HG03064 (cell line): ENCODE measurements at regions not wholly inside any gene's neighbourhood (a gene's known extent, or its start where the extent isn't known, plus 50 kb on each side); places are given as distances from the start of the nearest gene placed in this dataset.
"Not testable (repeated sequence)": the region's sequence is repeated elsewhere in the genome, so short reads cannot be mapped to it uniquely, and the experiment has no call there.

ENCODE experiments used
- ATAC-seq: cut with Tn5 transposase; IDR thresholded peaks from one replicate; pipeline ENCODE4 v1.9.1; 2021; ENCODE audit warnings: low read depth; ENCODE audit not compliant: unreplicated experiment

DNA sequence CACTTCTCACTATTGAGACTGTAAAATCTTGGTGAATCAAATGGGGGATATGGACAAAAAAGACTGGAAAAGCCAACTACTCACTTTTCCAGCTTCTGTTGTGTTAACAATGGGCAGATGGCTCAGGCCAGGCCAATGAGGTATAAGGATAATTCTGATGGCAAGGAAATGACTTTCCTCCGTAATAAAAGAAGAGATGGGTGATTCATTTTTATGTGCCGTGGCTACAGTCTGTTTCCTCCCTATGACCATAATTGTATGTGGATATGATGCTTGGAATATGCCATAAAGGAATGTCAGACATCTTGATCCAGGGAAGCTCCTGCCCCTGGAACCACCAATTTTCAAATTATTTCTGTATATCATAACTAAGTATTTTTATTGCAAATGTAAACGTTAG is 406.8 kb downstream of the CCDC85A start:
- ATAC-seq: no peak

GRCh38 chr2:56606086-56606485 is 422.3 kb downstream of the CCDC85A start:
- not testable (repeated sequence) for ATAC-seq

GRCh38 chr2:56613254-56613653 is 429.5 kb downstream of the CCDC85A start:
- no peak for ATAC-seq

DNA sequence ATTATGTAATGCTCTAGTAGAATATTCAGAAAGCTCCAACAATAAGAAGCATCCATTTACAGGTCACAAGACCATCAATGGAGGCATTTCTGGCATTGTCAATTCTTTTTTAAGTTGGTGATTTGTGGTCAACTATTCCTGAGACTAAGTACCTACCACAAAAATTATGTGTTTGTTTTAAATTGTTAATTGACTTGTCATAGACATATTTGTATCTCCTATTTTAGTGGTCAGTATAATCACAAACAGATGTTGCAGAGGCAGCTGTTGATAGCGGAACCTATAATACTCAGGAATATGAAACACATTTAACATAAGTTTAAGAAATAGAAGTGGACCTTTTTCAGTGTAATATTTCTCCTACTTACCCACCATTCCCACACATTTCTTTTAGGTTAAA is 430.1 kb downstream of the CCDC85A start:
- ATAC-seq: no peak

- no peak for ATAC-seq
Measured at GRCh38 chr2:56615760-56616159, 432.0 kb downstream of the CCDC85A start.

DNA sequence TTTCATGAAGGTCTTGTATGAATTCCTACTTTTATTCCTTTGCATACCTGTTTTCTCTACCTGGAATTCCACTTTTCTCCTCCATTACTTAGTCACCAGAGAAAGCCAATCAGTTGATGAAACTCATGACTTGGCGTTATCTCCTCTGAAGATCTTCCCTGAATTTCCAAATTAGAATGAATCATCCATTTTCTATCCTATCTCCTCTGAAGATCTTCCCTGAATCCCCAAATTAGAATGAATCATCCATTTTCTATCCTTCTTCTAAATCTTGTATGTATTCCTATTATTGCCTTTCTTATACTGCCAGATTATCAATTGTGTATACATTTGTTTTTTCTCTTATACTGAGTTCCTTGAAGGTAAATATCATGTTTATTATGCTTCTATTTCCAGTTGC is 440.4 kb downstream of the CCDC85A start:
- ATAC-seq: no peak

DNA sequence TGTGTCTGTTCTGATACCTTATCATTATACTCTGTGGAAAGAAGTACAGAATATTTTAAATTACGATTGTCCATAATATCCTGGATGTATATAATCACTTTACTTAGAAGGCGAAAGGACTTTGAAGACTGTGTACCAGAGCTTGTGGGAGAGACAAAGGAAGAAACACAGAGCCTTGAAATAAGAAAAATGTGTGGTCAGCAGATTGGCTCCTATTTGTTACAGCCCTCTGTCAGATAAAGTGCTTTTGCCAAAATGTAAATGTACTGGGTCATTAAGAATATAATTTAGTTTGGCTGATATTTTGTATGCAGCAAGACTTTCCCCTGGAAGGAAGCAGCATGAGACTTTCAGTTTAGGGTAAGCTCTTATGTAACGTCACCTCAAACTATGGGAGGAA is 443.1 kb downstream of the CCDC85A start:
- ATAC-seq: no peak

- ATAC-seq: no peak
Measured at GRCh38 chr2:56630286-56630685, 446.5 kb downstream of the CCDC85A start.

GRCh38 chr2:56647997-56648396 is 464.2 kb downstream of the CCDC85A start:
- no peak for ATAC-seq

DNA sequence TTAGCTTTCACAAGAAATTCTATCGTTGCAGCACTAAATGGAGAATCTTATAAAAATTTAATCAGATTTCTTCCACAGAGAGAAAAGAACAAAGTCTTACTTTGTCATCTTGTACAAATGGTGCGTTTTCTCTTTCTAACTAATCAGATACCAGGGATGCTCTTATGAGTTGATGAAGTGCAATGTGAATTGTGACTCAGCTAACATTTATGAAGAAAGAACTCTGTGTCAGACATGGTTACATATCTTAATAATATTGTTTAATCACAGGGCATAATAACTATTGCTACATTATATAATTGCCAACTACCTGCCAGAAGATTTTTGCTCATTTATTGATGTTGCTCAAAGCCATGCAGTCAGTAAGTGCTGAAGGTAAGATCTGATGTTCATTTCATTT is 465.0 kb downstream of the CCDC85A start:
- no peak for ATAC-seq

DNA sequence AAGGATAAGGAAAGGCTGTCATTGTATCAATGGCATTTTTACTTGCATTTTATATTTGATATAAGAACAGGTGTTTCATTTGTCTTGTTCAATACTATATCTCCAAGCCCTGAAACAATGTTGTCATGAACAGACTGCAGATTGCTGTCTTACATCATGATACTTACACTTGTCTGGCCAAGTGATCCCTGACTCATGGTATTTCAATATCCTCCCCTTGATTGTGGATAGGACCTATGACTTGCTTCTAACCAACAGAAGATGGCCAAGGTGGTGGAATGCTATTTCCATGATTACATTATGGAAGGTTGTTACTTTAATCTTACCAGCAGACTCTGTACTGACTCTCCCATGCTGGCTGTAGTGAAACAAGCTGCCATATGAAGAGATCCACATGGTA is 471.1 kb downstream of the CCDC85A start:
- ATAC-seq: no peak

- no peak for ATAC-seq
Measured at GRCh38 chr2:56656826-56657225, 473.0 kb downstream of the CCDC85A start.

DNA sequence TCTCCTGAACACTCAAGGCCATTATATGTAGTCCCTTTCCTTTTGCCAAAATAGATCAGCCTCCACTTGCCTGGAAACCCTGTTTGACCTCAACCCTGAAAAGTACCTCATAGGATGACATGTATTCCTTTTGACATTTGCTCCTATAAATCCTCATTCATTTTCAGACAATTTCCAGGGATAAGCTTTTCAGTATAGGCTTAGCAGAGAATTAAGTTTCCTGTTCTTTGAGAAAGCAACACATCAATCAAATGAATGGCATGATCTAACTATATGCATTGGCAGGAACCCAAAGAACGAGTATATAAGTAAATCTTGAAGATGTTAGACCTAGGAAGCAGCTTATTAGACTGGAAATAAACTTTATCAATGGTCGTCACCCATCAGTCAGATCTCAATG is 483.0 kb downstream of the CCDC85A start:
- ATAC-seq: no peak

- no peak for ATAC-seq
Measured at GRCh38 chr2:56671973-56672569, 488.3 kb downstream of the CCDC85A start.

- no peak for ATAC-seq
Measured at GRCh38 chr2:56674084-56674483, 490.3 kb downstream of the CCDC85A start.

DNA sequence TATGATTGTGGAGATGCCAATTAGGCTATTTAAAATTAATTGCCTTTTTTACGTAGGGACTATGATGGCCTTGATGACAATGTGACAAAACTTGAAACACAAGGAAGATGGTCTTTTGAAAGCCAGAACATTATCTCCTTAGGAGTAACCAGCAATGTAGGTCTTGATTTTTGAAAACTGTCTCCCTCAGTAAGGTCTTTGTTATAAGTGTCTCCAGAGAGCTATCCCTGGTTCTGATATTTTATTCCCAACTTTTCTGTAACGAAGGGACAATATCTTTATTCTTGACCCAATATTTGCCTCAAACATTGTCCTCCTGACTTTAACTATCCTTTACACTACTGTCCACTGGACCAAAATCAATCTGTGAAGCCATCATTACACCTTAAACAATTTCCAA is 493.2 kb downstream of the CCDC85A start:
- no peak for ATAC-seq

DNA sequence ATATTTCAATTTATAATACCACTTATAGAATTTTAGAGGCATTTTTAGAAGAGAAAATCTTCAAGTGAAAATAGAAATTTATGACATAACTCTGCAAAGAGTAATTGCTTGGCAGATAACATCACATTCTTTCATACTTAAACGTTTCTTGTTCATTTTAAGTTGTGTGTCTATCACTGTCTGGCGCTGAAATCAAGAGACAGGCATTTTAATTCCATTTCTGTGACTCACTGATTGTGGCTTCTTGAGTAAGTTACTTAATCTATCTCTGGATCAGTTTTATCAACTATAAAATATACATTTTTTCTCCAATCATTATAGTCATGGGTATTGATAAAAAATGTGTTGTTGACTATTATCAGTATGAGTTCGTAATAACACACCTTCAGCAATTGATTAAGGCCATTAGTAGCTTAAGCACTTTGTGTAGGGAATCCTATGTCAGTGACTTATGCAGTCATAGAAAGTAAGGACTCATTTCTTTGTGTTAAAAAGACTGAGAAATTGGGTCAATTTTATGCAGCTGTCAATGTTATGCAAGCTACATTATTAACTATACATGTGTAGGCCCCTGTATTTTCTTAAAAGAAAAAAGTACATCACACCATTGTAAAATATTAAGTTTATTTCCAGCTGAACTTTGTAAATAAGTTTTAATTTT is 497.3 kb downstream of the CCDC85A start:
- ATAC-seq: no peak

GRCh38 chr2:56681659-56682396 is 498.0 kb downstream of the CCDC85A start:
- no peak for ATAC-seq

GRCh38 chr2:56682397-56682760 is 498.6 kb downstream of the CCDC85A start:
- no peak for ATAC-seq

GRCh38 chr2:56684327-56684726 is 500.5 kb downstream of the CCDC85A start:
- ATAC-seq: no peak

DNA sequence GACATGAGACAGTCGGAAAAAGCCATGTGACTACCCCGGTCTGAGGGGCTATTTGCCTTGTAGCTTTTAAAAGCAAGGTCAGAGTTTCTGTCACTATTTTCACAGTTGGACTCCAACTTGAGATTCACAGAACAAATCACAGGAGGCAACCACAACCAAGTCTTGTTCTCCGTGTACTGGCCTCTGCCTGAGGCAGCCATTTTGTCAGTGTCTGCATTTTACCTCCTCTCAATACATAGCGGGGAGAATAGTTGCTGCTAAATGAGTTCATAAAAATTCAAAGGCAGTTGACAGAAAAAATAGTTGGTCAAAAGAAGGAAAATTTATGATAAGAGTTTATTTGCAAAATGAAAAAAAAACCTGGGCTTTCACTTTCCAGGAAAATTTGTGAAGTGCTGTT is 501.4 kb downstream of the CCDC85A start:
- ATAC-seq: no peak

DNA sequence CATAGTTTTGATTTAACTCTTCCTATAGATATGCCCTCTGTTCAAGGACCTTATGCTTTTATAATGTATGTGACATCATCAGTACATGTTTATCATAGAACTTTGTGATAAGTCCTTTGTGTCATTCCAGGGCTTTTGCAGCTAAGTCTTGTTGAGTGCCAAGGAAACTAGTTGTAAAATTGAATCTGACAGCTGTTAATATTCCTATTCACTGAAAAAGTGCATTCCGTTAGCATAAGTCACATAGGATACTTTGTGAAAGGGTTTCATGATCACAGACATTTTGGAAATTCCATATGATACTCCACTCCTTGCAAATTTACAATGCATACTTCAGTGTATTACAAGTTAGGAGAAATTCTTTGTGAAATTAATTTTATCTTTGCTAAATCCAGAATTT is 503.4 kb downstream of the CCDC85A start:
- no peak for ATAC-seq
